ENCODE measurements at regions not wholly inside any gene's neighbourhood (a gene's known extent, or its start where the extent isn't known, plus 50 kb on each side); places are given as distances from the start of the nearest gene placed in this dataset.

DNA sequence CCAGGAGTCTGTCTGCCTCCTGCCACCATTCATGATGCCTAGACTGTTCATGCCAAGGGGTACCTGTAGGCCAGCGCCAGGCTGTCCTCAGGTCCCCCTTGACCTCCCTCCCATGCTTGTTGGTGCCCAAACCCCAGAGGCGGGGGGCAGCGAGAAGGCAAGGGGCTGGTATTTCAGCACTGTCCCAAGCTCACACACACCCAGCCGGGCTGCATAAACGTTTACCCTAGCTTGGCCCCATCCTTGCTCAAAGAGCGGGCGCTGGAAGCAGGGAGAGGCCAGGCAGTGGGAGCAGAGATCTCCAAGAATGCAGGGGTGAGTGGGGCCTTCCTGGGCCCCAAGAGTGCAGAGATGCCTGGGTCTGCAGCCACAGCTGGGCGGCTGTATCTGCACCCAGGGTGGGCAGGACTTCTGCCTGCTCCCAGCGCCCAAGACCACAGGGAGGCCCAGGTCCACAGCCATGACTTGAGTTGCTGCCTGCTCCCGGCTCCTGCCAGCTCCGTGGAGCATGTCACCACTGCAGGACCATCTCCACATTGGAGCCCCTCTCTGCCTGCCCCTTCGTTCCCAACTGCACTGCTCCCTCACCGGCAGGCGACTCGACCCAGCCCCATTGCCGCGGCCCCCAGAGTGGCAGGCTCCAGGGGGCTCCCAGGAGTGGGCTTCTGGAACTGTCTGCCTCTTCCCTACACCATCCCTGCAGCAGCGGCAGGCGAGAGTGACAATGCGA, 616.6 kb downstream of the METTL4 start:
- Mint-ChIP-seq H3K4me1 (no peaks in the 10 kb centered on the region), H3K4me3 (no peak overlapping the region), H3K36me3 (no peaks in the 10 kb centered on the region), H3K9me3 (peaks cover 0 to 5% (median 3%) of the 10 kb centered on the region in 6 donors), H3K27ac (no peak overlapping the region), H3K27me3 (ENCODE audit: low read depth in 3 of 3) (peaks cover 0 to 4% (median 0%) of the 10 kb centered on the region in 3 donors)
- DNase-seq: no peak

DNA sequence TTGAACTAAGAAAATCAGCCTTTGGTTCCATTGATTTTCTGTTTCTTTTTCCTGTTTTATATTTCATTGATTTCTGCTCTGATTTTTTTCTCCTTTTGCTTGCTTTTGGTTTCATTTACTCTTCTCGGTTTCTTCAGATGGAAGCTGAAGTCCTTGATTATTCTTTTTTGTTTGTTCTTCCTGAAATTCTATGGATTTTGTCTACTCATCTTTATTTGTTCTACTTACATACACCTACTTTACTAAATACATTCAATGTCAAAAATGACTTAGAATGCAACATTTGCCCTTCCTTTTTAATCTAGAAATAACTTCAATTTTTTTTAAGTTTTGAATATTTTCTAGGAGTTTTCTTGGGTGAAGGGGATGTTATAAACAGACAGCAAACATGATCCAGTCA, 612.5 kb downstream of the METTL4 start:
- DNase-seq: no peak
- peaks cover 0 to 3% (median 0%) of the 10 kb centered on the region in 6 donors for H3K9me3 Mint-ChIP-seq
- H3K27me3 Mint-ChIP-seq (ENCODE audit: low read depth in 3 of 3): no peaks in the 10 kb centered on the region
- no peak overlapping the region for H3K27ac Mint-ChIP-seq
- no peak overlapping the region for H3K4me3 Mint-ChIP-seq
- H3K36me3 Mint-ChIP-seq: no peaks in the 10 kb centered on the region
- no peaks in the 10 kb centered on the region for H3K4me1 Mint-ChIP-seq

DNA sequence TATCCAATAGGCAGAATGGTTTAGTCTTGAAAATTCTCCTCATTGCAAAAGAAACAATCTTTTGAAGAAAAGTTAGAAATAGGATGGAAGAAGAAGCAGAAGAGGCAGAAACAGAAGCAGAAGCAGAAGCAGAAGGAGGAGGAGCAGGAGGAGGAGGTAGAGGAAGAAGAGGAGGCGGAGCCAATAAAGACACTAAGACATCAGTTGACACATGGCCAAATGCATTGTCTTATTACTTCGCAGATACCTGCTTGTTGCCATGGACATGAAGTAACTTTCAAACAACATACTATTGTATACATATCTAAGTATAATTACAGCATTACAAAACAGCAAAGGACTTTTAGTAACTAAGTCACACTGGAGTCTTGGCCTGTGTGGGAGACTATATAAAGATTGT, 606.3 kb downstream of the METTL4 start:
- H3K36me3 Mint-ChIP-seq: no peaks in the 10 kb centered on the region
- DNase-seq: no peak
- H3K9me3 Mint-ChIP-seq: peaks cover 0 to 3% (median 0%) of the 10 kb centered on the region in 6 donors
- H3K4me3 Mint-ChIP-seq: no peak overlapping the region
- H3K27me3 Mint-ChIP-seq (ENCODE audit: low read depth in 3 of 3): no peaks in the 10 kb centered on the region
- no peaks in the 10 kb centered on the region for H3K4me1 Mint-ChIP-seq
- H3K27ac Mint-ChIP-seq: no peak overlapping the region

DNA sequence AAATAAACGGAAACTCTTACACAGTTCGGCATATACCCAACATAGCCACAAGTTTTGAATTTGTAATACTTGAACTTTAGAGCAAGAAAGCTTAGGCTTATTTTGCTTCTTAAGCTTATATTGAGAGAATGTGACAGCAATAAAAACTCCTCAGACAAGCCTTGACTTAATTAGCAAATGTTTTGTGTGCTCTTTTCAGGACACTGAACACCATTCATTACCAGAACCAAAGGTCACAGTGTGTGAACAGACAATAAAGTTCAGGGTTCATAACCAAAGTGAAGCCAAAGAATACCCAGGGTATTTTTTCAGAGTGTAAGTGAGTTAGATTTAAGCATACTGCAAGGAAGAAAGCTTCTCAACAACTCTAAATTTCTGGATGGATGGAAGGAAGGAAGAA, 605.8 kb downstream of the METTL4 start:
- DNase-seq: no peak
- peaks cover 0 to 3% (median under 1%) of the 10 kb centered on the region in 6 donors for H3K9me3 Mint-ChIP-seq
- H3K27me3 Mint-ChIP-seq (ENCODE audit: low read depth in 3 of 3): no peaks in the 10 kb centered on the region
- H3K4me3 Mint-ChIP-seq: no peak overlapping the region
- no peaks in the 10 kb centered on the region for H3K4me1 Mint-ChIP-seq
- H3K36me3 Mint-ChIP-seq: no peaks in the 10 kb centered on the region
- no peak overlapping the region for H3K27ac Mint-ChIP-seq

DNA sequence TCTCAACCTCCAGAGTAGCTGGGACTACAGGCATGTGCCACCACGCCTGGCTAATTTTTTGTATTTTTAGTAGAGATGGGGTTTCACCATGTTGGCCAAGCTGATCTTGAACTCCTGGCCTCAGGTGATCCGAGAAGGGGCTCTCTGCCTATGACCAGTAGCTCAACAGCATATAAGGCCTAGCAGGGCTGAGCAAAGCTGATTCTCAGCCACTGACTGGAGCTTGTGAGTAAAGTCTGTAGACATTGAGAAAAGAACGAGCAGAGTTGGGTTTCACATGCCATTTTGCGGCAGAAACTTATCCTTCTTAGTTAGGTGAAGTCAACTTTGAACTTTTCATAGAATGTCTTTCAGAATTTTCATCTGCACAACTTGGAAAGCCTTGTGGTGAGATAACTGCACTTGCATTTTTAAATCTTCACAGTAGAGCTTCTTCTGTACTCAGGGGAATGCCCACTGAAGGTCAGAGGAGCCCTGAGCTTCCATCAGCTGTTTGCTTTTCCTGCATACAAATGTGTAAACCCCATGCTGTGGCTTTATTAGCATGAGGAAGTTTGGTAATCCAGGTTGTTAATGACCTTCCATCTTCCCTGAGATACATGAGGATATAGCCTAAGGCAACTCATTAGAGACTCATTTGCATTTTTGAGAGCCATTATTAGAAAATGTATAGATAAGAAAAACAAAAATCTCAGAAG, 602.4 kb downstream of the METTL4 start:
- DNase-seq: no peak
- H3K36me3 Mint-ChIP-seq: no peaks in the 10 kb centered on the region
- no peak overlapping the region for H3K27ac Mint-ChIP-seq
- no peaks in the 10 kb centered on the region for H3K4me1 Mint-ChIP-seq
- no peaks in the 10 kb centered on the region for H3K27me3 Mint-ChIP-seq (ENCODE audit: low read depth in 3 of 3)
- H3K4me3 Mint-ChIP-seq: no peak overlapping the region
- peaks cover 0 to 5% (median 3%) of the 10 kb centered on the region in 6 donors for H3K9me3 Mint-ChIP-seq

DNA sequence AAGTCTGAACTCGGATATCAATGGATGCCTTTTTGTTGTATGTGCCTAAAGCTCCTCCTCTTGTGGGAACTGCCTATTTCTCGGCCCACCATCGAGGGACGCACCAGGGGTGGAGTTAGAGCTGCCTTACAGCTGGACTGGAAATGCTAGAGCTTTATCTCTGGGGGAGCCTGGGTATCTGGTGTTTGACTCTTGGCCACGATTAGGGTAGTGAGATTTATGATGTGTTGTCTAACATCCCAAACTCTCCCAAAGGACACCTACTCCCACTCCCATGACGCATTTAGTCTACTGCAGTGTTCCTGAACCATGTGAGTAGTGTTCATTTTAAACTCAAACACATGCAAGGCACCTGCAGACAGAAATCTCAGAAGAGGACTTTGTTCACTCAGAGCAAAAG, 594.8 kb downstream of the METTL4 start:
- H3K4me1 Mint-ChIP-seq: no peaks in the 10 kb centered on the region
- H3K36me3 Mint-ChIP-seq: no peaks in the 10 kb centered on the region
- H3K27me3 Mint-ChIP-seq (ENCODE audit: low read depth in 3 of 3): no peaks in the 10 kb centered on the region
- H3K4me3 Mint-ChIP-seq: no peak overlapping the region
- DNase-seq: no peak
- no peak overlapping the region for H3K27ac Mint-ChIP-seq
- peaks cover 2 to 12% (median 9%) of the 10 kb centered on the region in 6 donors for H3K9me3 Mint-ChIP-seq

DNA sequence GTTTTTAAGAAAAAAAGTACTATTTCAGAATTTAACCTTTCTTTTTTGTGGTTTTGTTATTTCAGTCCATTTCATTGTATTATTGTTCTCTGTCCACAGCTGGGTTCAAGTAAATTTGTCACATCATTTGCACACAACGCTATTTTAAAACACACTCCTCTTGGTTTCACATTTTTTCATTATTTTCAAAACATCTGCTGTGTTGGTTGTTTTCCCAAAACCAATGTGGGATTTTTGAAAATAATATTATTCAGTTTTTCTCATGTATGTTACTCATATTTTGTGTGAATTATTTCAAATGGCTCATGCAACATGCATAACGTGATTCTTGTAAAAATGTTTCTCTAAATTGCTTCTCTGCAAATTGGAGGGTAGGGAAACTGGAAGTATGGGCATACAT, 589.2 kb downstream of the METTL4 start:
- H3K36me3 Mint-ChIP-seq: no peaks in the 10 kb centered on the region
- H3K9me3 Mint-ChIP-seq: peaks cover 3 to 16% (median 9%) of the 10 kb centered on the region in 6 donors
- H3K27ac Mint-ChIP-seq: no peak overlapping the region
- H3K4me1 Mint-ChIP-seq: no peaks in the 10 kb centered on the region
- no peak for DNase-seq
- no peak overlapping the region for H3K4me3 Mint-ChIP-seq
- H3K27me3 Mint-ChIP-seq (ENCODE audit: low read depth in 3 of 3): peaks cover 0 to 2% (median 0%) of the 10 kb centered on the region in 3 donors

DNA sequence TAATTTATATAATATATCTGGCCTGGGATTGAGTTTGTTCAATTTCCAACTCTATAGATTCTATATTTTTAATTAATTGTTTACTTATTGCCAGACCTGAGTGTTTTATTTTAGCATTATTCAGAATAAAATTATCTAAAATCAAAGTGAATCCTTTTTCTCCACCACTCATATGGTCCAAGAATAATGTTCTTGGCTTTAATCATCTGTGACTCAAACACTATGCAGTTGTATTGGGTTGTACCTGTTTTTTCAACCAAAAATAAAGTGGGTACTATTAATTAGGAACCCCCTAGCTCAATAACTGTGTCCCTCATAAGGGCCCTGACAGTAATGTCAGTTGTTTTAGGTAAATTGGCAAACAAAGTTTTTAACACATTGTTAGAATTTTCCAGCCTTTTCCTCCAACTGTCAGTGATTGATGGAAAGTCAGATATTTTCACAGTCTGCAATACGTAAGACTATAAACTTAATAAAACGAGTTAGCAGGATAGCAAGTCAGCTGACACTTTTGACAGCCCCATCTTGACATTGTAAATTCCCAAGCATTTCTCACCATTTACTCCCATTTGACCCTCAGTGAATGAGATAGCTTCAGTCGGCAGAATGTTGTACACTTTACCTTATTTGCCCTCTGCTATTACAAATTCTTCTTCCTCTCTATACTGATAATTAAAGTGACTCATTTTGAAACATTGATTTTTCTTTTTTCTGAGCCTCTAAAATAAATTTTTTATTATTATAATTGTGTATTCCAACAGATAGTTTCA, 587.4 kb downstream of the METTL4 start:
- peaks cover 3 to 16% (median 8%) of the 10 kb centered on the region in 6 donors for H3K9me3 Mint-ChIP-seq
- H3K27me3 Mint-ChIP-seq (ENCODE audit: low read depth in 3 of 3): peaks cover 0 to 2% (median 0%) of the 10 kb centered on the region in 3 donors
- no peak overlapping the region for H3K27ac Mint-ChIP-seq
- H3K36me3 Mint-ChIP-seq: no peaks in the 10 kb centered on the region
- H3K4me3 Mint-ChIP-seq: no peak overlapping the region
- DNase-seq: no peak
- H3K4me1 Mint-ChIP-seq: no peaks in the 10 kb centered on the region

DNA sequence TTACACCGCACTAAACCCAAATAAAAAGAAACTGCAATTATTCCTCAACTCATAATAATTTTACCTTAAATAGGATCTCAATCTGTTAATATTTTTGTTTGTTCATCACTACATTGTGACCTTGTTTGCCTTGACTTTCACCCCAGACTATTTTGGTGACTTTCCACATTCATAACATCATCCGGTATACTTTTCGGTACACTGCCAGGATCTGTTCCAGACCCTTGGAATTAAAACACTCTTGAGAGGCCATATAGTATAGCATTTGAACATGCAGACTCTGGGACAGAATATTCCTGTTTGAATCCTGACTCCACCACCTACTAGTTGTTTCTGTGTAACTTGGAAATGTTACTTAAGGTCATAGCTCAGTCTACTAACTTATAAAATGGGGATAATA, 577.4 kb downstream of the METTL4 start:
- H3K36me3 Mint-ChIP-seq: no peaks in the 10 kb centered on the region
- peaks cover 0 to 3% (median 1%) of the 10 kb centered on the region in 6 donors for H3K9me3 Mint-ChIP-seq
- H3K27ac Mint-ChIP-seq: no peak overlapping the region
- no peak for DNase-seq
- H3K4me3 Mint-ChIP-seq: no peak overlapping the region
- H3K4me1 Mint-ChIP-seq: no peaks in the 10 kb centered on the region
- peaks cover 0 to 1% (median 0%) of the 10 kb centered on the region in 3 donors for H3K27me3 Mint-ChIP-seq (ENCODE audit: low read depth in 3 of 3)

DNA sequence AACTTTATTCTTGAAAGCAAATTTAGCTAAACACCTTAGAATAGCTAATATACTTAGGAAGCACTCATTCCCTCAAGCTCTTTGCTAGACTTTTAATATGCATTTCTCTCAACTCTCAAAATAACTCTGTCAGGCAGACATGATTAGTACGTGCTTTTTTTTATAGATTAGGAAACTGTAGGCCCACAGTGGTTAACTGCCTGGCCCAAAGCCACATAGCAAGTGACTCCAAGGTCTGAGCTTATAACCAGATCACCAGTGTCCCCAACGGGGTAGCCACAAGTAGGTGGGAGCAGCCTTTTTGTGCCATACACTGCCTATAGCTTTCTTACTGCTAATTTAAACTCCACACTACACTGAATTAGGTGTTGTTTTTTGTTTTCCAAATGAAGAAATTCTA, 576.8 kb downstream of the METTL4 start:
- Mint-ChIP-seq H3K4me1 (no peaks in the 10 kb centered on the region), H3K27me3 (ENCODE audit: low read depth in 3 of 3) (peaks cover 0 to 1% (median 0%) of the 10 kb centered on the region in 3 donors), H3K9me3 (peaks cover 0 to 3% (median 1%) of the 10 kb centered on the region in 6 donors), H3K4me3 (no peak overlapping the region), H3K27ac (no peak overlapping the region), H3K36me3 (no peaks in the 10 kb centered on the region)
- DNase-seq: no peak

DNA sequence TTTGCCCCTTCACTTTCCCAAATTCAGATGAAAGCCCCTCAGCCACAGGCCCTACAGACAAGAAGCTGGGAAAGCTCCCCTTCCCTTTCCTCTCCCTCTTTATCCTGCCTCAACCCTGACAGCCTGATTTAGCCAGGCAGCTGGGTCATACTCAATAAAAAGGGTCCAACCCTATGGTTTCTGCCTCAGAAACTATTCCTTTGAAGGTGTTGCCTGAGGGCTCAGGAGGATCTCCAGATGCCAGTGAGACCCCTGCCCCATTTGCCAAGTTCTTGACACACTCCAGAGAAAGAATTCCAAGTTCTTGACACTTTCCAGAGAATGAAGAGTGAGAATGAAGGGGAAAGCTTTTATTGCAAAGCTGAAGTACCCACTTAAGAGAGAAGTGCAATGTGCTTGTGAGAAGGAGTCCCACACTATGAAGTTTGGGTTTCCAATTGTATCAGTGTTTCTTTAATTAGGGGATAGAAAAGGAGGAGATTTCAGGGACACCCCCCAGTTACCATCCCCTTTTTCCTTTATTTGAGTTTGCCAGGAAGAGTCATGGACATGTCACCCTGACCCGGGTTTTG, 576.2 kb downstream of the METTL4 start:
- Mint-ChIP-seq H3K4me1 (no peaks in the 10 kb centered on the region), H3K9me3 (peaks cover 0 to 3% (median 0%) of the 10 kb centered on the region in 6 donors), H3K36me3 (no peaks in the 10 kb centered on the region), H3K27ac (no peak overlapping the region), H3K4me3 (no peak overlapping the region), H3K27me3 (ENCODE audit: low read depth in 3 of 3) (peaks cover 0 to 1% (median 0%) of the 10 kb centered on the region in 3 donors)
- no peak for DNase-seq

DNA sequence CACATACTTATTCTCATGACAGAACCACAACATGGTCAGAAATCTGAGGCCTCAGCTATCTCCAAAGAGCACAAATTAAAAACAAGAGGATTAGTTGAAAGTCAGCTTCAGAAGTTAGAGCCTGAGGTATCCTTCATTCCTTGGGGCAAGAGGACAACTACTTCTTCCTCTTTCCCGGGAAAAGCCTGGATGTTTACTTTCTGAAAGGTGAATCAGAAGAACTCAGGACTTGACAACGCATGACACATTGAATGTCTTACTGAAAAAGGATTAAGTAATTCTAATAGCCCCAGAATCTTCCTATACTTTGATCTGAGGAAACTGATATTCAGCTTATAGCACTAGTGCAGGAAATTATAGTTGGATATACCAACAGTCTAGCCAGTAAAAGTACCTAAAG, 573.2 kb downstream of the METTL4 start:
- H3K4me1 Mint-ChIP-seq: no peaks in the 10 kb centered on the region
- H3K4me3 Mint-ChIP-seq: no peak overlapping the region
- H3K9me3 Mint-ChIP-seq: peaks cover 0 to 3% (median 0%) of the 10 kb centered on the region in 6 donors
- H3K27me3 Mint-ChIP-seq (ENCODE audit: low read depth in 3 of 3): peaks cover 0 to 3% (median 2%) of the 10 kb centered on the region in 3 donors
- DNase-seq: no peak
- H3K27ac Mint-ChIP-seq: no peak overlapping the region
- no peaks in the 10 kb centered on the region for H3K36me3 Mint-ChIP-seq

DNA sequence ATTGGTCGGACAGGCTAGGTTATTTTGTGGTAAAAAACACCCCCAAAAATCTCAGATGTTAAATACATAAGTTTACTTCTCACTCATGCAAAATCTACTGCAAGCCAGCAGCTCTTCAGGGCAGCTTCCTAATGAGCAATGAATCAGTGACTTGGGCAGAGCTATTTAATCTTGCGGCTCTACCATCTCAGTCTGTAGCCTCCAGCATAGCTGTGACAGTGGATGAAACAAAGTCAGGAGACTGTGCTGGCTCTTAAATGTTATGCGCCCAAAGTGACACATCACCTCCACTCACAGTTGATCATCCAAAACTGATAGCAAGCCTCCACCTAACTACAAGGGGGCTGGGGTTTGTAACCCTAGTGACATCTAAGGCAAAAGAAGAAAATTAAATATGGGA, 571.9 kb downstream of the METTL4 start:
- no peaks in the 10 kb centered on the region for H3K4me1 Mint-ChIP-seq
- no peaks in the 10 kb centered on the region for H3K36me3 Mint-ChIP-seq
- no peak overlapping the region for H3K27ac Mint-ChIP-seq
- DNase-seq: no peak
- peaks cover 0 to 3% (median 0%) of the 10 kb centered on the region in 6 donors for H3K9me3 Mint-ChIP-seq
- H3K27me3 Mint-ChIP-seq (ENCODE audit: low read depth in 3 of 3): peaks cover 0 to 2% (median 1%) of the 10 kb centered on the region in 3 donors
- H3K4me3 Mint-ChIP-seq: no peak overlapping the region

DNA sequence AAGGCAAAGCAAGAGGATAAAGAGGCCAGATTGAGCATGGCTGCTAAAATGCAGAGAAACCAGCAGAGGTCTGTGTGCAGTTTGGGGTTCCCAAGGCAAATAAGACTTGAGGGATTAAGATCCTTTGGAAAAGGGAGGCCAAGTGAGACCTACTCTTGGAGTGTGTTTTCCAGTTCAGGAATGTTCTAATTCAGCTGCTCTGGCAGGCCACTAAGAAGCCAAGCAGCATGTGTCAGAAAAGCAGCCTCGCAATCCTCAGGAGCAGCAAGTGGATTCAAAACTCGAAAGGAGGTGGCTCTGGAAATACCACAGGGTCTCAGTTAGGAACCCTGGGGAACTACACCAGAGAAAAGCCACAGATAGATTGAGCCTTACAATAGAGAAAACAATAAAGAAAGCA, 569.2 kb downstream of the METTL4 start:
- Mint-ChIP-seq H3K27ac (no peak overlapping the region), H3K4me3 (no peak overlapping the region), H3K4me1 (no peaks in the 10 kb centered on the region), H3K27me3 (ENCODE audit: low read depth in 3 of 3) (peaks cover 0 to 2% (median 1%) of the 10 kb centered on the region in 3 donors), H3K36me3 (no peaks in the 10 kb centered on the region), H3K9me3 (no peaks in the 10 kb centered on the region)
- DNase-seq: no peak

Measured in immature natural killer cell (primary cell).